ENCODE measurements at regions not wholly inside any gene's neighbourhood (a gene's known extent, or its start where the extent isn't known, plus 50 kb on each side); places are given as distances from the start of the nearest gene placed in this dataset.

DNA sequence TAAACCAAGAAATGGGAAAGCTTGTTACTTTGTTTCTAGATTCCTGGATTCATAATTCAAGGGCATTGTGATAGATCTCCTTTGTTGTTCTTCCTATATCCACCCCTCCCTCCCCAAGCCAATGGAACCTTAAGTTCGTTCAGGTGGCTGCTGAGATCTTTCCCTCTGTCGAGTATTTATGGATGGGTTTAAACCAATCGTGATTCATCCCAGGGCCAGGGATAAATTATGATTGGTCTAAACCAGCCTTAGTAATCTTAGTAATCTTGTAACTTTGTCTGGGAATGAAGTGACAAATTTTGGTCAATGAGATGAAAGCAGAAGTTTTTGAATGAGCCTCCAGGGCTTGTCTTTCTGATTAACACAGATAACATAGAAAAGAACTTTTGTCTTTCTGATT, 56.1 kb upstream of the PCED1B start:
- Histone ChIP-seq H2BK15ac (replicated peaks; ENCODE audit: low read depth) (no peak overlapping the region), H2BK5ac (ENCODE audit: low read length) (no peak overlapping the region), H3K18ac (ENCODE audit: low read length) (no peak overlapping the region), H3K4me2 (ENCODE audit: low read length) (no peak overlapping the region), H4K5ac (ENCODE audit: low read length) (no peak overlapping the region), H3K4me3 (ENCODE audit: low read length) (no peak overlapping the region), H3K56ac (ENCODE audit: low read length) (no peak overlapping the region), H3K36me3 (ENCODE audit: control insufficient read depth, insufficient read depth, low read length) (no peaks in the 10 kb centered on the region), H3K23ac (ENCODE audit: low read length) (no peak overlapping the region), H3K4me1 (ENCODE audit: control insufficient read depth, low read depth, low read length) (no peaks in the 10 kb centered on the region), H3K9ac (ENCODE audit: low read length) (no peak overlapping the region), H3K4ac (ENCODE audit: low read depth, low read length) (no peak overlapping the region), H3K79me2 (ENCODE audit: control insufficient read depth, insufficient read depth, low read length) (no peaks in the 10 kb centered on the region), H3K27me3 (ENCODE audit: insufficient read depth, low read length, poor library complexity) (no peaks in the 10 kb centered on the region), H2BK120ac (ENCODE audit: low read depth, low read length) (no peak overlapping the region), H3K27ac (ENCODE audit: low read depth, low read length) (no peak overlapping the region), H3K79me1 (ENCODE audit: low read length) (no peaks in the 10 kb centered on the region), H2AK5ac (ENCODE audit: low read length) (no peak overlapping the region), H4K8ac (ENCODE audit: low read depth, low read length) (peak overlapping the region; percentile 14)
- DNase-seq = peak; percentile 37
- no CpG with 5 or more reads among the region's 3 CpGs for WGBS (ENCODE audit: extremely low coverage, insufficient coverage, low lambda C conversion rate)

DNA sequence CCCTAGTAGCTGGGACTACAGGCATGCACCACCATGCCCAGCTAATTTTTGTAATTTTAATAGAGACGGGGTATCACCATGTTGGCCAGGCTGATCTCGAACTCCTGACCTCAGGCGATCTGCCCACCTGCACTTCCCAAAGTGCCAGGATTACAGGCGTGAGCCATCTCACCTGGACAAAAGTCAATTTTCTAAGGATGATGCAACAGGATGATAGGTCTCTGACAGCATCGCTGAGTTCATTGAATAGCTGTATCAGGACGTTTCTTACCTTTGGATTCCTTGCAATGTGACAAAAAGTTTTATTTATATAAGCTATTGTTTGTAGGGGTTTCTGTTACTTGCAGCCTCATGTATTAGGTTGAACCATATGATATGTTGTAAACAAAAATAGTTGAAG, 55.5 kb upstream of the PCED1B start:
- Histone ChIP-seq H3K18ac (ENCODE audit: low read length) (peak overlapping the region; percentile 39), H4K5ac (ENCODE audit: low read length) (no peak overlapping the region), H3K4me3 (ENCODE audit: low read length) (no peak overlapping the region), H2BK120ac (ENCODE audit: low read depth, low read length) (no peak overlapping the region), H3K4me2 (ENCODE audit: low read length) (no peak overlapping the region), H3K9ac (ENCODE audit: low read length) (no peak overlapping the region), H3K27me3 (ENCODE audit: insufficient read depth, low read length, poor library complexity) (no peaks in the 10 kb centered on the region), H2AK5ac (ENCODE audit: low read length) (no peak overlapping the region), H3K79me2 (ENCODE audit: control insufficient read depth, insufficient read depth, low read length) (no peaks in the 10 kb centered on the region), H4K8ac (ENCODE audit: low read depth, low read length) (no peak overlapping the region), H3K56ac (ENCODE audit: low read length) (no peak overlapping the region), H3K27ac (ENCODE audit: low read depth, low read length) (no peak overlapping the region), H2BK15ac (replicated peaks; ENCODE audit: low read depth) (no peak overlapping the region), H3K4ac (ENCODE audit: low read depth, low read length) (peak overlapping the region; percentile 16), H3K79me1 (ENCODE audit: low read length) (no peaks in the 10 kb centered on the region), H3K36me3 (ENCODE audit: control insufficient read depth, insufficient read depth, low read length) (no peaks in the 10 kb centered on the region), H3K4me1 (ENCODE audit: control insufficient read depth, low read depth, low read length) (no peaks in the 10 kb centered on the region), H2BK5ac (ENCODE audit: low read length) (no peak overlapping the region), H3K23ac (ENCODE audit: low read length) (no peak overlapping the region)
- no CpG with 5 or more reads among the region's 6 CpGs for WGBS (ENCODE audit: extremely low coverage, insufficient coverage, low lambda C conversion rate)
- no peak for DNase-seq

DNA sequence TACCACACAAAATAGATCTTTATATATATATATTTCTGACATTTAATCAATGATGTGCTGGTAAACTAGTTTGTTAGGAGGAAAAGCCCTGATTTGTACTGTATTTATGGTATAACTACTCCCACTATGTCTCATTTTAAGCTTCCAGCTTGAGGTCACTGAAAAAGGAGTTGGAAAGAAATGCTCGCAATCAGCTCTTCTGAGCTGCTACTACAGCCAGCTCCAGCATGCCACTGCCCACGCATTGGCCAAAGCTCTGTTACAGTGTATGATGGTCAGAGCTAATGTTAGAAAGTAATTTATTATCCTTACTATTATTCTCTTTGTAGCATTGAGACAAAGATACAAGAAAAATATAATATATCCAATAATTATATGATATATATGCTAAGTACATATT, 55.0 kb upstream of the PCED1B start:
- Histone ChIP-seq H3K79me2 (ENCODE audit: control insufficient read depth, insufficient read depth, low read length) (no peaks in the 10 kb centered on the region), H2AK5ac (ENCODE audit: low read length) (no peak overlapping the region), H2BK15ac (replicated peaks; ENCODE audit: low read depth) (no peak overlapping the region), H3K36me3 (ENCODE audit: control insufficient read depth, insufficient read depth, low read length) (no peaks in the 10 kb centered on the region), H3K27ac (ENCODE audit: low read depth, low read length) (no peak overlapping the region), H3K4me1 (ENCODE audit: control insufficient read depth, low read depth, low read length) (no peaks in the 10 kb centered on the region), H3K9ac (ENCODE audit: low read length) (no peak overlapping the region), H3K18ac (ENCODE audit: low read length) (no peak overlapping the region), H3K4ac (ENCODE audit: low read depth, low read length) (no peak overlapping the region), H3K4me2 (ENCODE audit: low read length) (no peak overlapping the region), H4K8ac (ENCODE audit: low read depth, low read length) (no peak overlapping the region), H3K56ac (ENCODE audit: low read length) (no peak overlapping the region), H2BK120ac (ENCODE audit: low read depth, low read length) (no peak overlapping the region), H3K27me3 (ENCODE audit: insufficient read depth, low read length, poor library complexity) (no peaks in the 10 kb centered on the region), H3K79me1 (ENCODE audit: low read length) (no peaks in the 10 kb centered on the region), H3K4me3 (ENCODE audit: low read length) (no peak overlapping the region), H2BK5ac (ENCODE audit: low read length) (no peak overlapping the region), H3K23ac (ENCODE audit: low read length) (no peak overlapping the region), H4K5ac (ENCODE audit: low read length) (no peak overlapping the region)
- no peak for DNase-seq
- WGBS (ENCODE audit: extremely low coverage, insufficient coverage, low lambda C conversion rate) = no CpG with 5 or more reads among the region's 2 CpGs

DNA sequence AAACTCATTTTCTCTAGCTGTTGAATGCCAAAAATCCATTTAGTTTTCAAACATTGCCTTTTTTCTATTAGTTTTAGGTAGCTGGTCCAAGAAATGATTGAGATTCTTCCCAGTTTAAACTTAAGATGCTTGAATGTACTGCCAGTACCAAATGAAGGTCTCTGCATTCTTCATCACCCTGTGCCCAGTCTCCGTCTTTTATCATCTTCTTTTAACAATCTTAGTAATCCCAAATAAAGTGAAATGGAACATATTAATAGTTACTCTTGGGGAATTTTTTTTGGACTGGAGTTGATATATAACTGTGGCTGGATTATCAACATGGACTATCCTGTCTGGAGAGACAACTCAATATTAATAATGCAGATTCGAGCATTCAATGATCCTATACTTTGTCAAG, 54.1 kb upstream of the PCED1B start:
- no peaks in the 10 kb centered on the region for H3K27me3 ChIP-seq (ENCODE audit: insufficient read depth, low read length, poor library complexity)
- H2BK5ac ChIP-seq (ENCODE audit: low read length) = no peak overlapping the region
- H2BK15ac ChIP-seq (replicated peaks; ENCODE audit: low read depth) = no peak overlapping the region
- no peak overlapping the region for H3K27ac ChIP-seq (ENCODE audit: low read depth, low read length)
- H3K36me3 ChIP-seq (ENCODE audit: control insufficient read depth, insufficient read depth, low read length) = no peaks in the 10 kb centered on the region
- no peak overlapping the region for H3K4ac ChIP-seq (ENCODE audit: low read depth, low read length)
- no peak overlapping the region for H3K4me3 ChIP-seq (ENCODE audit: low read length)
- H3K4me2 ChIP-seq (ENCODE audit: low read length) = no peak overlapping the region
- H2BK120ac ChIP-seq (ENCODE audit: low read depth, low read length) = no peak overlapping the region
- H3K79me2 ChIP-seq (ENCODE audit: control insufficient read depth, insufficient read depth, low read length) = no peaks in the 10 kb centered on the region
- H3K9ac ChIP-seq (ENCODE audit: low read length) = no peak overlapping the region
- DNase-seq = no peak
- no peaks in the 10 kb centered on the region for H3K4me1 ChIP-seq (ENCODE audit: control insufficient read depth, low read depth, low read length)
- H3K79me1 ChIP-seq (ENCODE audit: low read length) = no peaks in the 10 kb centered on the region
- no CpG with 5 or more reads among the region's 2 CpGs for WGBS (ENCODE audit: extremely low coverage, insufficient coverage, low lambda C conversion rate)
- H3K18ac ChIP-seq (ENCODE audit: low read length) = no peak overlapping the region
- no peak overlapping the region for H2AK5ac ChIP-seq (ENCODE audit: low read length)
- H3K23ac ChIP-seq (ENCODE audit: low read length) = no peak overlapping the region
- no peak overlapping the region for H4K8ac ChIP-seq (ENCODE audit: low read depth, low read length)
- H3K56ac ChIP-seq (ENCODE audit: low read length) = no peak overlapping the region
- no peak overlapping the region for H4K5ac ChIP-seq (ENCODE audit: low read length)

DNA sequence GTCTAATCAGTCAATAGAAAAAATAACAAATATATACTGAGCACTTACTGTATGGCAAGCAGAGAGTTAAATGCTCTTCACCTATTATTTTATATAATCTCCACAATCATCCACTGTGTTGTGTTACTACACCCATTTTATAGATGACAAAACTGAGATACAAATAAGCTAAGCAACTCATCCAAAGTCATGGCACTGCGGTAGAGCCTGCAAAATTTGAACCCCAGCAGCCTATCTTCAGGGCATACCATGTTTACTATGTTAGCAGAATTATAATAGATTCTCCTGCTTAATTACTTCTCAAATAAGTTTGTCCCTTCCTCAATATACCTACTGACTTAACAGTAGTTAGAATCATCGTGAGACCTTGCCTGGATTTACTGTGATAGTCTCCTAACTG, 53.6 kb upstream of the PCED1B start:
- WGBS (ENCODE audit: extremely low coverage, insufficient coverage, low lambda C conversion rate) = no CpG with 5 or more reads among the region's 2 CpGs
- H3K36me3 ChIP-seq (ENCODE audit: control insufficient read depth, insufficient read depth, low read length) = no peaks in the 10 kb centered on the region
- no peak overlapping the region for H3K4ac ChIP-seq (ENCODE audit: low read depth, low read length)
- H3K27me3 ChIP-seq (ENCODE audit: insufficient read depth, low read length, poor library complexity) = no peaks in the 10 kb centered on the region
- H3K23ac ChIP-seq (ENCODE audit: low read length) = no peak overlapping the region
- no peaks in the 10 kb centered on the region for H3K4me1 ChIP-seq (ENCODE audit: control insufficient read depth, low read depth, low read length)
- no peak overlapping the region for H3K18ac ChIP-seq (ENCODE audit: low read length)
- no peak for DNase-seq
- no peak overlapping the region for H3K56ac ChIP-seq (ENCODE audit: low read length)
- H2BK120ac ChIP-seq (ENCODE audit: low read depth, low read length) = no peak overlapping the region
- H3K9ac ChIP-seq (ENCODE audit: low read length) = no peak overlapping the region
- H4K5ac ChIP-seq (ENCODE audit: low read length) = no peak overlapping the region
- no peaks in the 10 kb centered on the region for H3K79me2 ChIP-seq (ENCODE audit: control insufficient read depth, insufficient read depth, low read length)
- no peak overlapping the region for H2AK5ac ChIP-seq (ENCODE audit: low read length)
- no peak overlapping the region for H2BK5ac ChIP-seq (ENCODE audit: low read length)
- H3K4me2 ChIP-seq (ENCODE audit: low read length) = no peak overlapping the region
- H3K4me3 ChIP-seq (ENCODE audit: low read length) = no peak overlapping the region
- H2BK15ac ChIP-seq (replicated peaks; ENCODE audit: low read depth) = no peak overlapping the region
- no peak overlapping the region for H4K8ac ChIP-seq (ENCODE audit: low read depth, low read length)
- no peak overlapping the region for H3K27ac ChIP-seq (ENCODE audit: low read depth, low read length)
- no peaks in the 10 kb centered on the region for H3K79me1 ChIP-seq (ENCODE audit: low read length)

DNA sequence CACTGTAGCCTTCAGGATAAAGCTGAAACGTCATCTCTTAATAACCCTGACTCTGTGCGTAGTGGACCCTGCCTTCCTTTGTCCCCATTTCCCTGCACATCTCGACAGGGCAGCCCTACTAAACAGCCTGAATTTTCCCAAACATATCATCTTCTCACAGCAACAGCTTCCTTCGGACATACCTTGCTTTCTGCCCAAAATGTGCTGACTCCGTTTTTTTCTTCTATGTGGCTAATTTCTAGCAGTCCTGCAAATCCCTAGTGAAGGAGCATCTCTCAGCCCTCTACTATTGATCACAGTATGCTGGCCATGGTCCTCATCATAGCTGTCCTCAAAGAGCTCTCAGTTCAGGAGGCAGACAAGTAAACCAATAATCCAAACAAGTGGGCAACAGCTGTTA, 53.1 kb upstream of the PCED1B start:
- no peaks in the 10 kb centered on the region for H3K79me1 ChIP-seq (ENCODE audit: low read length)
- no peak overlapping the region for H3K18ac ChIP-seq (ENCODE audit: low read length)
- H2BK15ac ChIP-seq (replicated peaks; ENCODE audit: low read depth) = no peak overlapping the region
- H3K56ac ChIP-seq (ENCODE audit: low read length) = no peak overlapping the region
- H2AK5ac ChIP-seq (ENCODE audit: low read length) = no peak overlapping the region
- H3K4me1 ChIP-seq (ENCODE audit: control insufficient read depth, low read depth, low read length) = no peaks in the 10 kb centered on the region
- no peaks in the 10 kb centered on the region for H3K79me2 ChIP-seq (ENCODE audit: control insufficient read depth, insufficient read depth, low read length)
- no CpG with 5 or more reads among the region's 5 CpGs for WGBS (ENCODE audit: extremely low coverage, insufficient coverage, low lambda C conversion rate)
- H4K8ac ChIP-seq (ENCODE audit: low read depth, low read length) = no peak overlapping the region
- H3K4me3 ChIP-seq (ENCODE audit: low read length) = no peak overlapping the region
- no peak overlapping the region for H3K4ac ChIP-seq (ENCODE audit: low read depth, low read length)
- H3K4me2 ChIP-seq (ENCODE audit: low read length) = no peak overlapping the region
- no peak overlapping the region for H2BK120ac ChIP-seq (ENCODE audit: low read depth, low read length)
- no peak overlapping the region for H4K5ac ChIP-seq (ENCODE audit: low read length)
- no peak overlapping the region for H3K9ac ChIP-seq (ENCODE audit: low read length)
- no peaks in the 10 kb centered on the region for H3K27me3 ChIP-seq (ENCODE audit: insufficient read depth, low read length, poor library complexity)
- no peak overlapping the region for H2BK5ac ChIP-seq (ENCODE audit: low read length)
- H3K27ac ChIP-seq (ENCODE audit: low read depth, low read length) = no peak overlapping the region
- no peak for DNase-seq
- H3K36me3 ChIP-seq (ENCODE audit: control insufficient read depth, insufficient read depth, low read length) = no peaks in the 10 kb centered on the region
- no peak overlapping the region for H3K23ac ChIP-seq (ENCODE audit: low read length)

All from mesendoderm (in vitro differentiated cells).